ENCODE measurements at regions not wholly inside any gene's neighbourhood (a gene's known extent, or its start where the extent isn't known, plus 50 kb on each side); places are given as distances from the start of the nearest gene placed in this dataset.

GRCh38 chr12:58204071-58204470 lies 262.7 kb downstream of the ATP23 start:
- Histone ChIP-seq H3K4me3 (ENCODE audit: low read depth, low read length, poor library complexity, severe bottlenecking) (no peak overlapping the region), H3K79me2 (ENCODE audit: insufficient read depth, low read length) (no peaks in the 10 kb centered on the region), H3K4me1 (ENCODE audit: insufficient read depth, low read length, severe bottlenecking) (no peaks in the 10 kb centered on the region), H3K36me3 (ENCODE audit: insufficient read depth, low read length) (no peaks in the 10 kb centered on the region), H3K27me3 (ENCODE audit: insufficient read depth, low read length) (no peaks in the 10 kb centered on the region), H3K4me2 (ENCODE audit: low read length) (no peak overlapping the region), H3F3A (ENCODE audit: insufficient read depth, low read length) (no peaks in the 10 kb centered on the region), H4K20me1 (ENCODE audit: insufficient read depth, low read length) (no peaks in the 10 kb centered on the region), H2AFZ (ENCODE audit: low read length) (no peak overlapping the region), H3K9me2 (ENCODE audit: low read depth, low read length) (no peaks in the 10 kb centered on the region), H3K9me3 (ENCODE audit: low read length) (no peaks in the 10 kb centered on the region), H3K27ac (ENCODE audit: low read depth, low read length, poor library complexity, severe bottlenecking) (no peak overlapping the region), H3K9ac (ENCODE audit: low read length) (no peak overlapping the region)
- no peak for TF ChIP-seq CTCF (IDR thresholded peaks at IDR 0.05; ENCODE audit: low read length)
- TF ChIP-seq EZH2 (IDR thresholded peaks at IDR 0.05; ENCODE audit: borderline replicate concordance, low read length): no peak

GRCh38 chr12:58206876-58207275 lies 265.5 kb downstream of the ATP23 start:
- no peaks in the 10 kb centered on the region for H3K9me3 ChIP-seq (ENCODE audit: low read length)
- no peaks in the 10 kb centered on the region for H3F3A ChIP-seq (ENCODE audit: insufficient read depth, low read length)
- TF ChIP-seq EZH2 (IDR thresholded peaks at IDR 0.05; ENCODE audit: borderline replicate concordance, low read length) (no peak), CTCF (IDR thresholded peaks at IDR 0.05; ENCODE audit: low read length) (no peak)
- no peaks in the 10 kb centered on the region for H3K27me3 ChIP-seq (ENCODE audit: insufficient read depth, low read length)
- H3K27ac ChIP-seq (ENCODE audit: low read depth, low read length, poor library complexity, severe bottlenecking): no peak overlapping the region
- H3K9me2 ChIP-seq (ENCODE audit: low read depth, low read length): no peaks in the 10 kb centered on the region
- H3K4me1 ChIP-seq (ENCODE audit: insufficient read depth, low read length, severe bottlenecking): no peaks in the 10 kb centered on the region
- no peak overlapping the region for H3K4me2 ChIP-seq (ENCODE audit: low read length)
- no peaks in the 10 kb centered on the region for H3K79me2 ChIP-seq (ENCODE audit: insufficient read depth, low read length)
- H3K9ac ChIP-seq (ENCODE audit: low read length): no peak overlapping the region
- no peak overlapping the region for H3K4me3 ChIP-seq (ENCODE audit: low read depth, low read length, poor library complexity, severe bottlenecking)
- no peaks in the 10 kb centered on the region for H4K20me1 ChIP-seq (ENCODE audit: insufficient read depth, low read length)
- no peak overlapping the region for H2AFZ ChIP-seq (ENCODE audit: low read length)
- H3K36me3 ChIP-seq (ENCODE audit: insufficient read depth, low read length): no peaks in the 10 kb centered on the region

GRCh38 chr12:58211211-58211610 lies 269.8 kb downstream of the ATP23 start:
- Histone ChIP-seq H4K20me1 (ENCODE audit: insufficient read depth, low read length) (no peaks in the 10 kb centered on the region), H3K27me3 (ENCODE audit: insufficient read depth, low read length) (no peaks in the 10 kb centered on the region), H3K9ac (ENCODE audit: low read length) (no peak overlapping the region), H3K4me3 (ENCODE audit: low read depth, low read length, poor library complexity, severe bottlenecking) (no peak overlapping the region), H3K4me1 (ENCODE audit: insufficient read depth, low read length, severe bottlenecking) (no peaks in the 10 kb centered on the region), H3F3A (ENCODE audit: insufficient read depth, low read length) (no peaks in the 10 kb centered on the region), H3K79me2 (ENCODE audit: insufficient read depth, low read length) (no peaks in the 10 kb centered on the region), H3K36me3 (ENCODE audit: insufficient read depth, low read length) (no peaks in the 10 kb centered on the region), H3K27ac (ENCODE audit: low read depth, low read length, poor library complexity, severe bottlenecking) (no peak overlapping the region), H3K4me2 (ENCODE audit: low read length) (no peak overlapping the region), H3K9me3 (ENCODE audit: low read length) (no peaks in the 10 kb centered on the region), H3K9me2 (ENCODE audit: low read depth, low read length) (no peaks in the 10 kb centered on the region), H2AFZ (ENCODE audit: low read length) (no peak overlapping the region)
- TF ChIP-seq EZH2 (IDR thresholded peaks at IDR 0.05; ENCODE audit: borderline replicate concordance, low read length): no peak
- TF ChIP-seq CTCF (IDR thresholded peaks at IDR 0.05; ENCODE audit: low read length): no peak
